ENCODE measurements at regions not wholly inside any gene's neighbourhood (a gene's known extent, or its start where the extent isn't known, plus 50 kb on each side); places are given as distances from the start of the nearest gene placed in this dataset.

DNA sequence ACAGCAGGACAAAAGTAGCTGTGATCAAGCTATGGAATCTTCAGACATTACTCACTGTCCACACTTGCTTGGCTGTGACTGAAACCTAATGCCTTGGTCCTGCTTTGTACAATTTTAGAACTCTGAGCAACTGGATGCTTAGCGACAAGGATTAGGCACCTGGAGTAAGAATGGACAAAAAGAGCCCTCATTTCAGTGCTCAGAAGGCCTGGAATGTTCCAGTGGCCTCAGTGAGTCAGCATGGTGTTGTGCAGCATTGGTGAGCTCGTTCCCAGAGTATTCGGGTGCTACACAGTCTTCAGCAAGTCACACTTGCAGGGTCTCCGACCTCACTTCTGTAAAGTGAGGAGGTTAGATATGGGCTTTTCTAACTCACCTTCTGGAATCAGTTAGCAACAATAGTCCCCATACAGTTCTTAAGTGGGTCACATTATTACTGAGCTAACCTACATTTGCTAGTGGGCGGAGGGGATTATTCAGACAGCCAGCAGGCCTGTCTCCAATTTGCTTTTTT, 108.0 kb upstream of the MDM1 start:
- TF ChIP-seq ELF4 (IDR thresholded peaks at IDR 0.05) (no peak), FOXA1 (IDR thresholded peaks at IDR 0.05) (no peak)
